MV-4-11 (cell line): ENCODE measurements at regions not wholly inside any gene's neighbourhood (a gene's known extent, or its start where the extent isn't known, plus 50 kb on each side); places are given as distances from the start of the nearest gene placed in this dataset.
"Not testable (repeated sequence)": the region's sequence is repeated elsewhere in the genome, so short reads cannot be mapped to it uniquely, and the experiment has no call there.

Experiments
- DNase-seq: peaks from one replicate; lab custom pipeline; 2025; lab: John Stamatoyannopoulos, UW

- DNase-seq, result no peak
Measured at GRCh38 chr6:8659404-8660189, 224.3 kb upstream of the SLC35B3 start.

- no peak for DNase-seq
Measured at GRCh38 chr6:8658416-8658815, 223.1 kb upstream of the SLC35B3 start.

- no peak for DNase-seq
Measured at GRCh38 chr6:8657522-8657921, 222.2 kb upstream of the SLC35B3 start.

- no peak for DNase-seq
Measured at GRCh38 chr6:8655670-8656454, 220.5 kb upstream of the SLC35B3 start.

GRCh38 chr6:8652710-8653109 lies 217.4 kb upstream of the SLC35B3 start:
- DNase-seq, result no peak

DNA sequence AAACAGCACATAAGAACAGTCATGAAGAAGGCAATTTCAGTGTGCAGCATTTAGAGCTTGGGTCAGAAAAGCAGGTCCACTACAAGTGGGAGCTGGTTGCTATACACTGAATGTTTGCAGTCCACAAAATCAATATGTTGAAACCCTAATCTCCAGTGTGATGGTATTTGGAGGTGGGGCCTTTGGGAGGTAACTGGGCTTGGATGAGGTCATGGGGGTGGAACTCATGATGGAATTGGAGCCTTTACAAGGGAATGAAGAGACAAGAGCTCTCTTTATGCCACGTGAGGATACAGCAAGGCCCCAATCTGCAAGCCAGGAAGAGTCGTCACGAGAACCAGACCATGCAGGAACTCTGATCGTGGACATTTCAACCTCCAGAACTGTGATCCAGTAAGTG lies 216.7 kb upstream of the SLC35B3 start:
- DNase-seq, result no peak

- no peak for DNase-seq
Measured at GRCh38 chr6:8645212-8645611, 209.9 kb upstream of the SLC35B3 start.

DNA sequence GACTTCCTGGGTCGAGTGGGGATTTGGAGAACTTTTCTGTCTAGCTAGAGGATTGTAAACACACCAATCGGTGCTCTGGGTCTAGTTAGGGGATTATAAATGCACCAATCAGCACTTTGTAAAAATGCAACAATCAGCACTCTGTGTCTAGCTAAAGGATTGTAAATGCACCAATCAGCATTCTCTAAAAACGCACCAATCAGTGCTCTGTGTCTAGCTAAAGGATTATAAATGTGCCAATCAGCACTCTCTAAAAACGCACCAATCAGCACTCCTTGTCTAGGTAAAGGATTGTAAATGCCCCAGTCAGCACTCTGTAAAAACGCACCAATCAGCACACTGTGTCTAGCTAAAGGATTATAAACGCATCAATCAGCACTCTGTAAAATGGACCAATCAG lies 209.0 kb upstream of the SLC35B3 start:
- DNase-seq, result no peak

GRCh38 chr6:8642854-8643253 lies 207.5 kb upstream of the SLC35B3 start:
- DNase-seq, result no peak

GRCh38 chr6:8642131-8642530 lies 206.8 kb upstream of the SLC35B3 start:
- no peak for DNase-seq

DNA sequence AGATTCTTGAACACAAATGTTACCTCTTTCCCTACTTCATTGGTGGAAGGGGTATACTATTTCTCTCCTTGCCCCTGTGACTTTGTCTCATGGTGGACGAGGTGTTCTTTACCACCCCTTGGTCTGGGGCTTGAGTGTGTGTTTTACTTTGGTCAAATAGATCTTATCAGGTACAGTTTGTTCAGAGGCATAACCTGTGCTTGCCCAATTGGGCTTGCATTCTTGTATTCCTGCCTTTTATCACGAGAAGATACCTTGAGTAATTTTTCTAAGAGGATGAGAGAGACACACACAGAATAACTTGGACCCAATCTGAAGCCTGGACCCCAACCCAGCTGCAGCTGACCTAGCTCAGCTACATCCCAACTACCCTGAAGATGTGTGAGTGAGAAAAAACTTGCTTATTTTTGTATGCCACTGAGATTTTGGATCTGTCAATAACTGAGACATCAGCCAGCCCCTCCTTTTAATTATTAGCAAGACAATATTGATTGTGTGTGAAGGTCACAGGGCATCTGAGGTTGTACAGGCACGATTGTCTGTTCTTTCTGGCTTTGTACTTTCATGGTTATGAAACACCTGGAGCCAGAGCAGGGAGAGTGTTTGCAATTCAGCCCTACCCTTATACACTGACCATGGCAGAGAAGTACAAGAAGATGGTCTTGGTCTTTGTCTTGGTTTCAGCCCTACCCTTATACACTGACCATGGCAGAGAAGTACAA lies 204.7 kb upstream of the SLC35B3 start:
- DNase-seq, result no peak

DNA sequence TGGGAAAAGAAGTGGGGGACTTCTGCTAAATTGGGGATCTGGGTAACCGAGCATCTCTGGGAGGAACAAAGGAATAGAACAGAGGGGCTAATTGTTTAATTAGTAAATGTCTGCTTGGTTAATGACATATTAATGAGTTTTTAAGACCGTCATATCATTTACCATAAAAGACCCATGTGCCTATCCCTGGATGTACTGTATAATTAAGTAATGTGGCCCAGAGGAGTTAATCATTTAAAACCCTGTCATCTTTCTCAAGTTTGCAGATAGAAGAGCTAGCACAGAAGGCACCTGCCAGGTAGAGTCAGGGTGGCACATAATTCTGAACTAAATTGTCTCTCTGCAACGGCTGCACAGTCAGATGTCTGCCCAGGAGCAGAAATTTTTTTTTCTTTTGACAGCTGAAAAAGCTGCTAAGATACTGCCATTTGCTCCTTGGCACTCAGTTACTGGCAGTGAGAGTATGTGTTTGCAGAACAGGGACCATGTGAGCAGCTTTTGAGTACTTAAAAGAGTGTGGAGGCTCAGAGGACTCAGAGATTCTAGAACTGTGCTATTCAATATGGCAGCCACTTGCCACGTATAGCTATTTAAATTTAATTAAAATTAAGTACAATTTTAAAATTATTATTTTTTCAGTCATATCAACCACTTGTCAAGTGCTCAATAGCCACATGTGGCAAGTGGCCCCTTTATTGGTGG lies 202.7 kb upstream of the SLC35B3 start:
- DNase-seq, result no peak

- DNase-seq, result no peak
Measured at GRCh38 chr6:8633762-8634161, 198.4 kb upstream of the SLC35B3 start.

DNA sequence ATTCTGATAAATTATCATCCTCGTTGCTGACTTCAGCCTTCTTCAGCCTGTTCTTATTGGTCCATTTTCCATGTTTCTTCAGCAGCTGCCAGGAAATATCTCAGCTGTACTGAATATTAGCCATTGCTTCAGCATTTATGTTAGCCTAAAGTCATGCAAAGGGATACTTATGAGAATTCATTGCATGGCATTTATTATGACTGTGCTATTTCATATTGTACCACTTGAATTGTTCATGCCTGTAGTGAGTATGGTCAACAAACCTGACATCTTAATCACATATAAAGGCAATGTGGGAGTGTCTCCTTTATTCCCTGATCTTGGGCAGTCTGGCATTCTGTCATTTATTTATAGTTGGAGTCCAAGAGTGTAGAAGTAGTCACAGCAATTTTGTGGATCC lies 193.4 kb upstream of the SLC35B3 start:
- DNase-seq, result no peak

- DNase-seq, result no peak
Measured at GRCh38 chr6:8628063-8628462, 192.7 kb upstream of the SLC35B3 start.

DNA sequence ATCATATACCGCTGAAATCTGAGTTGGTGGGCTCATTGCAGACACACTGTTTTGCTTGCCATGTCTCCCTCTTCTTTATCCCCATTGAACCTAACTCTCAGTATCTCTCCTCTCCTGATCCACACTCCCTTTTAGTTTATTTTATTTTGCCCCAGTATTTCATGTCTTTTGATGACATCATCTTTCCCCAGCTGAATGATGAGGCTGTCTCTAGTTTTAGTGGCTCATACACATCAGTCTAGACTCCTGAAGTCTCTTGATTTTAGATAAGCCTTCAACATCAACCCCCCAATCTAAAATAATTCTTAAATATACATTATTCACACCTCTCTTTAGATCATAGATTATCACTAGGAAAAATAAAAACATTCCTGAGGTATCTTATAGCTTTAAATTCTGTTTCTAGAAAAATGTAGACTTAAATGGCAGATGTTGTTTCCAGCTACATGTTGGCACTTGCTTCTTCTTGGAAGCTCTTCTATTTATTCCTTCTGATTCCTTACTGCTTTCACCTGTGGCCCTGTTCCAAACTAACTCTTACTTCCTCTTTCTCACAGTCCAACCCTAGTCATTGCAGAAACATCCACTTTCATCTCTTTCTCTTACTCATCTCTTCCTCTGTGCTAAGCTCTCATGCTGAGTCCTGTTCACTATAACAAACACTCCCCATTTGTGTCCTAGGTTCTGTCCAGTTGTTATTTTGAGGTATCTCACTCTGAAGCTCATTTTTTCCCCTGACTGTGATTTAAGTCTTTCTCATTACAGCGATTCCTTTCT lies 191.9 kb upstream of the SLC35B3 start:
- DNase-seq, result peak; percentile 42

DNA sequence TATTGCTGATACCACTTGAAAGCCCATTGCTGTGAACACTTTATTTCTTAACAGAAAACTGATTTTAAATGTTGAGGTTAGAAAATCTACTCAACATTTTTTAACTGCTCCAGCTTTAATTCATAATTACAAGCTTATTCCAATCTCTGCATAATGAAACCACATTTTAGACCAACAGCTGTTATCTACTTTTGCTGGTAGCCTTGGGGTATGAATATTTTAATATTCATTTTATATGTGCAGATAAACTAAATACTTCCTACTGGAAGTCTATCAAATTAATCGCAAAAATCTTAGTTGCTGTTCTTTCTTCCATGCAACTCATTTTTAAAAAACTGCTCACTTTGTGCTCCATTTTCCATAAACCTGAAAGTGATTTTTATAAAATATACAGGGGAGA lies 189.3 kb upstream of the SLC35B3 start:
- no peak for DNase-seq

GRCh38 chr6:8623441-8623840 lies 188.1 kb upstream of the SLC35B3 start:
- no peak for DNase-seq

DNA sequence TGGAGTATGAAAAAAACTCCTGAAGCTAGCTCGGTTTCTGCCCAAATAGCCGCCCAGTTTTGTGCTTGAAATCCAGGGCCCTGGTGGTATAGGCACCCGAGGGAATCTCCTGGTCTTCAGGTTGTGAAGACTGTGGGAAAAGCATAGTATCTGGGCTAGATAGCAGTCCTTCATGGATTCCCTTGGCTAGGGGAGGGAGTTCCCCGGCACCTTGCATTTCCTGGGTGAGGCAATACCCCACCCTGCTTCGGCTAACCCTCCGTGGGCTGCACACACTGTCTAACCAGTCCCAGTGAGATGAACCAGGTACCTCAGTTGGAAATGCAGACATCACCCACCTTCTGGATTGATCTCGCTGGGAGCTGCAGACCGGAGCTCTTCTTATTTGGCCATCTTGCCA lies 184.5 kb upstream of the SLC35B3 start:
- DNase-seq, result no peak

GRCh38 chr6:8619408-8619807 lies 184.1 kb upstream of the SLC35B3 start:
- not testable (repeated sequence) for DNase-seq

DNA sequence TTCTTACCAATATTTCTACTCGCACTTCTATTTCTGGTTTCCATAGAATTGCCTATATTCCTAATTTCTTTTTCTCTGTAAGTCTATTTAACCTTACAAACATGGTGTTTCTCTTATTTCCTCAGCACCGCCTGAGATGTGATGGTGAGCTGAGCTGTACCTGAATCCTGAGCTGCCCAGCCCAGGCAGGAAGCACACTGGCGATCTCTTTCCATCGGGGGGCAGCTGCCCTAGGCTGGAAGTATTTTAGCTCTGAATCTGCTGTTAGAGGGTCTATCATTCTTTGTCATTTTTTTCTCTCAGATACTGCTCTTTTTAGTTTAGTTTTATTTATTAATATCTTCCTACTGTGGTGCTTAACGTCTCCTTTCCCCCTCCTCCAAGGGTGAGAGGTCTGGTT lies 173.4 kb upstream of the SLC35B3 start:
- no peak for DNase-seq
